GM12891 (cell line): ENCODE measurements at regions not wholly inside any gene's neighbourhood (a gene's known extent, or its start where the extent isn't known, plus 50 kb on each side); places are given as distances from the start of the nearest gene placed in this dataset.

Experiments used
- POLR2A ChIP-seq: IDR thresholded peaks from 2 replicates; pipeline ENCODE4 v1.6.1; 2011; ENCODE audit warnings: low read depth, low read length, control low read depth
- POLR2AphosphoS5 ChIP-seq: IDR thresholded peaks from 2 replicates; pipeline ENCODE4 v1.6.1; 2011; ENCODE audit warnings: low read depth, low read length, control low read depth
- SPI1 ChIP-seq: IDR thresholded peaks from 2 replicates; pipeline ENCODE4 v1.6.1; 2011; ENCODE audit warnings: low read depth, low read length, control low read depth
- TAF1 ChIP-seq: IDR thresholded peaks from 2 replicates; pipeline ENCODE4 v1.6.1; 2011; ENCODE audit warnings: low read depth, low read length, control low read depth

DNA sequence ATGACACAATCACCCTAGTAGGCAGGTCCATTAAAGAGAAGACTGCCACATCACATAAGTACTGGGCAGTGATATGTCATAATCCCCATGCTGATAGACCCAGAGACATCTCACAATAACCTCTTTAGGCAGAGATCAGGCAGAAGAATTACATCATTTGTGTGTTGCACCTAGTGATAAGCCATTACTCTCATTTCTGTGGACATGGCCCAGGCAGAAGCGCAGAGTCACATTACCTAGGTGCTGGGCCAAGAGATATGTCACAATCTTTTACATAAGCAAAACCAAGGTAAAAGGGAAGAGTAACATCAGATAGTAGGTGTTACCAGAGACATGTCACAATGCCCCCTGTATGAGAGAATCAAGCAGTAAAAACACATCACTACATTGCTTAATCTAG lies 71.9 kb downstream of the ZNF726 start:
- TF ChIP-seq POLR2A (no peak), TAF1 (no peak), POLR2AphosphoS5 (no peak), SPI1 (no peak)
